ENCODE measurements at regions not wholly inside any gene's neighbourhood (a gene's known extent, or its start where the extent isn't known, plus 50 kb on each side); places are given as distances from the start of the nearest gene placed in this dataset.
"Not testable (repeated sequence)": the region's sequence is repeated elsewhere in the genome, so short reads cannot be mapped to it uniquely, and the experiment has no call there.

DNA sequence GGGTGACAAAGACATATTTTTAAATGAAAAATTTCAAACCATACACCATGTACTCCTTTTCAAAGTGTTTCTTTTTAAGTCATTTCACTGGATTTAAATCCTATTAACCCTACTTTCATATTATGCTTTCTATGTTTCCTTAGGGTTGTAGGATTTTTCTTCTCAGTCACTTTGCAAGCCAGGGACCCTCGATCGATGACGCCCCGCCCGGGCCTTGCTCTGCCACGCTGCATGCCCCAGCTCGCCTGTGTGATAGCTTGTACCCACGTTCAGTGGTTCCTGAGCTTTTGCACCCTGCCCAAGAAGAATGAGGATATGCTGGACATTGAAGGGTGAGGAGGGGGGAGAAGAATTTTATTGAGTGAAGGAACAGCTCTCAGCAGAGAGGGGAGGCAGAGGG lies 568.0 kb downstream of the TRIB2 start:
- Histone ChIP-seq H3K9me3 (ENCODE audit: control insufficient read depth, insufficient read depth, low read length) (no peaks in the 10 kb centered on the region), H3K27ac (ENCODE audit: low read length) (no peak overlapping the region), H3K27me3 (ENCODE audit: control insufficient read depth, insufficient read depth, low read length) (no peaks in the 10 kb centered on the region), H3K4me1 (ENCODE audit: control insufficient read depth, insufficient read depth, low read length) (no peaks in the 10 kb centered on the region), H3K4me3 (ENCODE audit: low read length) (no peak overlapping the region), H3K36me3 (ENCODE audit: control insufficient read depth, insufficient read depth, low read length) (no peaks in the 10 kb centered on the region)
- H3K36me3 Mint-ChIP-seq = no peaks in the 10 kb centered on the region
- TF ChIP-seq, protein P1, sequence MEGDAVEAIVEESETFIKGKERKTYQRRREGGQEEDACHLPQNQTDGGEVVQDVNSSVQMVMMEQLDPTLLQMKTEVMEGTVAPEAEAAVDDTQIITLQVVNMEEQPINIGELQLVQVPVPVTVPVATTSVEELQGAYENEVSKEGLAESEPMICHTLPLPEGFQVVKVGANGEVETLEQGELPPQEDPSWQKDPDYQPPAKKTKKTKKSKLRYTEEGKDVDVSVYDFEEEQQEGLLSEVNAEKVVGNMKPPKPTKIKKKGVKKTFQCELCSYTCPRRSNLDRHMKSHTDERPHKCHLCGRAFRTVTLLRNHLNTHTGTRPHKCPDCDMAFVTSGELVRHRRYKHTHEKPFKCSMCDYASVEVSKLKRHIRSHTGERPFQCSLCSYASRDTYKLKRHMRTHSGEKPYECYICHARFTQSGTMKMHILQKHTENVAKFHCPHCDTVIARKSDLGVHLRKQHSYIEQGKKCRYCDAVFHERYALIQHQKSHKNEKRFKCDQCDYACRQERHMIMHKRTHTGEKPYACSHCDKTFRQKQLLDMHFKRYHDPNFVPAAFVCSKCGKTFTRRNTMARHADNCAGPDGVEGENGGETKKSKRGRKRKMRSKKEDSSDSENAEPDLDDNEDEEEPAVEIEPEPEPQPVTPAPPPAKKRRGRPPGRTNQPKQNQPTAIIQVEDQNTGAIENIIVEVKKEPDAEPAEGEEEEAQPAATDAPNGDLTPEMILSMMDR (IDR thresholded peaks at IDR 0.05) = no peak
- H3K4me3 Mint-ChIP-seq = no peak overlapping the region
- no peaks in the 10 kb centered on the region for H3K4me1 Mint-ChIP-seq
- 79% methylated on average over 8 of the region's 8 CpGs for WGBS (ENCODE audit: insufficient coverage)
- no peak for DNase-seq
- H3K27ac Mint-ChIP-seq = no peak overlapping the region
- ATAC-seq = no peak
- intact Hi-C loops (cut with micrococcal nuclease) = no loop called here
- peaks cover 9 to 10% of the 10 kb centered on the region in 2 donors for H3K9me3 Mint-ChIP-seq
- H3K27me3 Mint-ChIP-seq (ENCODE audit: low read depth in 2 of 2) = no peaks in the 10 kb centered on the region

DNA sequence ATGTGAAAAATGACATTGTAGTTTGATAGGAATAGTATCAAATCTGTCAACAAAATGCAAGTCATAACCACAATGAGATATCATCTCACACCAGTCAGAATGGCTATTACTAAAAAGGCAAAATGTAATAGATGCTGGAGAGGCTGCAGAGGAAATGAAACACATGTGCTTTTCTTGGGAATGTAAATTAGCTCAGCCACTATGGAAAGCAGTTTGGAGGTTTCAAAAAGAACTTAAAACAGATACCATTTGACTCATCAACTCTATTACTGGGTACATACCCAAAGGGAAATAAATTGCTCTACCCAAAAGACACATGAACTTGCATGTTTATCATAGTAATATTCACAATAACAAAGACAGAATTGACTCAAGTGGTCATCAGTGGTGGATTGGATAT lies 572.6 kb downstream of the TRIB2 start:
- no peaks in the 10 kb centered on the region for H3K36me3 ChIP-seq (ENCODE audit: control insufficient read depth, insufficient read depth, low read length)
- intact Hi-C loops (cut with micrococcal nuclease) = no loop called here
- TF ChIP-seq, protein P1 (IDR thresholded peaks at IDR 0.05) = no peak

DNA sequence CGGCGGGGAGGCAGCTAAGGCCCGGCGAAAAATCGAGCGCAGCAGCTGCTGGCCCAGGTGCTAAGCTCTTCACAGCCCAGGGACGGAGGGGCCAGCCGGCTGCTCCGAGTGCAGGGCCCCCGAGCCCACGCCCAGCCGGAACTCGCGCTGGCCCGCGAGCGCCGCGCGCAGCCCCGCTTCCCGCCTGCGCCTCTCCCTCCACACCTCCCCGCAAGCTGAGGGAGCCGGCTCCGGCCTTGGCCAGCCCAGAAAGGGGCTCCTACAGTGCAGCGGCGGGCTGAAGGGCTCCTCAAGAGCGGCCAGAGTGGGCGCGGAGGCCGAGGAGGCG lies 591.7 kb downstream of the TRIB2 start:
- H3K9me3 ChIP-seq (ENCODE audit: control insufficient read depth, insufficient read depth, low read length); H3K27ac ChIP-seq (ENCODE audit: low read length); H3K27ac Mint-ChIP-seq; H3K27me3 ChIP-seq (ENCODE audit: control insufficient read depth, insufficient read depth, low read length); H3K36me3 ChIP-seq (ENCODE audit: control insufficient read depth, insufficient read depth, low read length); H3K4me3 Mint-ChIP-seq; ATAC-seq; DNase-seq; H3K27me3 Mint-ChIP-seq (ENCODE audit: low read depth in 2 of 2); H3K4me1 ChIP-seq (ENCODE audit: control insufficient read depth, insufficient read depth, low read length); H3K4me1 Mint-ChIP-seq; H3K36me3 Mint-ChIP-seq; H3K4me3 ChIP-seq (ENCODE audit: low read length); intact Hi-C loops (cut with micrococcal nuclease): not testable (repeated sequence)
- H3K9me3 Mint-ChIP-seq = peaks cover 12 to 16% of the 10 kb centered on the region in 2 donors
- WGBS (ENCODE audit: insufficient coverage) = 92% methylated on average over 33 of the region's 33 CpGs

More for the DNA sequence above, 572.6 kb downstream of the TRIB2 start:
- Histone ChIP-seq H3K9me3 (ENCODE audit: control insufficient read depth, insufficient read depth, low read length) (no peaks in the 10 kb centered on the region), H3K27ac (ENCODE audit: low read length) (no peak overlapping the region), H3K4me3 (ENCODE audit: low read length) (no peak overlapping the region), H3K27me3 (ENCODE audit: control insufficient read depth, insufficient read depth, low read length) (no peaks in the 10 kb centered on the region), H3K4me1 (ENCODE audit: control insufficient read depth, insufficient read depth, low read length) (no peaks in the 10 kb centered on the region)
- ATAC-seq (no peak), DNase-seq (no peak)
- H3K4me3 Mint-ChIP-seq = no peak overlapping the region
- no peaks in the 10 kb centered on the region for H3K4me1 Mint-ChIP-seq
- no peaks in the 10 kb centered on the region for H3K27me3 Mint-ChIP-seq (ENCODE audit: low read depth in 2 of 2)
- H3K36me3 Mint-ChIP-seq = no peaks in the 10 kb centered on the region
- H3K9me3 Mint-ChIP-seq = peaks cover 3 to 6% of the 10 kb centered on the region in 2 donors
- no peak overlapping the region for H3K27ac Mint-ChIP-seq

DNA sequence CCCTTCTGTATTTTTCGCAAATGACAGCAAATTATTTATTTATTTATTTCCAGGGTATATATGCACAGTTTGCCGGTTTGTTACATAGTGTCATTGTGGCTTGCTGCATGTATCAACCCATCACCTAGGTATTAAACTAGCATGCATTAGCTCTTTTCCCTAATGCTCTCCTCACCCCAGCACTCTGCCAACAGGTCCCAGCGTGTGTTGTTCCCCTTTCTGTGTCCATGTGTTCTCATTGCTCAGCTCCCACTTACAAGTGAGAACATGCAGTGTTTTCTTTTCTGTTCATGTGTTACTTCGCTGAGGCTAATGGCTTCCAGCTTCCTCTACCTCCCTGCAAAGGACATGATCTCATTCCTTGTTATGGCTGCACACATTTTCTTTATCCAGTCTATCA lies 592.3 kb downstream of the TRIB2 start:
- no peaks in the 10 kb centered on the region for H3K9me3 ChIP-seq (ENCODE audit: control insufficient read depth, insufficient read depth, low read length)

More for the DNA sequence above, 592.3 kb downstream of the TRIB2 start:
- H3K27ac ChIP-seq (ENCODE audit: low read length) = no peak overlapping the region
- intact Hi-C loops (cut with micrococcal nuclease) = no loop called here
- 71% methylated on average over 3 of the region's 4 CpGs for WGBS (ENCODE audit: insufficient coverage)
- no peaks in the 10 kb centered on the region for H3K27me3 Mint-ChIP-seq (ENCODE audit: low read depth in 2 of 2)
- H3K36me3 ChIP-seq (ENCODE audit: control insufficient read depth, insufficient read depth, low read length) = no peaks in the 10 kb centered on the region
- no peaks in the 10 kb centered on the region for H3K27me3 ChIP-seq (ENCODE audit: control insufficient read depth, insufficient read depth, low read length)
- H3K36me3 Mint-ChIP-seq = no peaks in the 10 kb centered on the region
- TF ChIP-seq, protein P1 (IDR thresholded peaks at IDR 0.05) = no peak
- DNase-seq (no peak), ATAC-seq (no peak)
- H3K4me1 ChIP-seq (ENCODE audit: control insufficient read depth, insufficient read depth, low read length) = no peaks in the 10 kb centered on the region
- H3K9me3 Mint-ChIP-seq = peaks cover 14 to 17% of the 10 kb centered on the region in 2 donors
- H3K4me3 Mint-ChIP-seq = no peak overlapping the region
- no peaks in the 10 kb centered on the region for H3K4me1 Mint-ChIP-seq
- H3K27ac Mint-ChIP-seq = no peak overlapping the region
- no peak overlapping the region for H3K4me3 ChIP-seq (ENCODE audit: low read length)

Data from natural killer cell (primary cell).